ENCODE measurements at regions not wholly inside any gene's neighbourhood (a gene's known extent, or its start where the extent isn't known, plus 50 kb on each side); places are given as distances from the start of the nearest gene placed in this dataset.

DNA sequence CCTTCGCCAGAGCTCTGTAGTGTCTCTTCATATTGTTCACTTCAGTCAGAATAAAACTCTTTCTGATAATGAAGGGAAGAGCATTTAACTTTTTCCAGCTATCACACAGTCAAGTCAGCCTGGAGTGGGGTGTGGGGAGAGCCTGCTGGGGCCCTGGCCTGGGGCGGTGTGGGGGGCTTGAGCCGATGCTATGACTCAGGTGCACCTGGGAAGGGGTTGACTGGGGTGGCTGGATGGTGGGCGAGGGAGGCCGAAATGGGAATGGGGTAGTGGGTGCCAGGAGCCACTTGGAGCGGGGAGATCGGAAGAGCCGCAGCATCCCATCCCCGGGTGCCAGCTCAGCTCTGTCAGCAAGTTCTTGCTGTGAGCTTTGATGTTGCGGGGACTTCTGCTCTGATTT lies 100.9 kb downstream of the NXPE2 start:
- TF ChIP-seq, protein P1, sequence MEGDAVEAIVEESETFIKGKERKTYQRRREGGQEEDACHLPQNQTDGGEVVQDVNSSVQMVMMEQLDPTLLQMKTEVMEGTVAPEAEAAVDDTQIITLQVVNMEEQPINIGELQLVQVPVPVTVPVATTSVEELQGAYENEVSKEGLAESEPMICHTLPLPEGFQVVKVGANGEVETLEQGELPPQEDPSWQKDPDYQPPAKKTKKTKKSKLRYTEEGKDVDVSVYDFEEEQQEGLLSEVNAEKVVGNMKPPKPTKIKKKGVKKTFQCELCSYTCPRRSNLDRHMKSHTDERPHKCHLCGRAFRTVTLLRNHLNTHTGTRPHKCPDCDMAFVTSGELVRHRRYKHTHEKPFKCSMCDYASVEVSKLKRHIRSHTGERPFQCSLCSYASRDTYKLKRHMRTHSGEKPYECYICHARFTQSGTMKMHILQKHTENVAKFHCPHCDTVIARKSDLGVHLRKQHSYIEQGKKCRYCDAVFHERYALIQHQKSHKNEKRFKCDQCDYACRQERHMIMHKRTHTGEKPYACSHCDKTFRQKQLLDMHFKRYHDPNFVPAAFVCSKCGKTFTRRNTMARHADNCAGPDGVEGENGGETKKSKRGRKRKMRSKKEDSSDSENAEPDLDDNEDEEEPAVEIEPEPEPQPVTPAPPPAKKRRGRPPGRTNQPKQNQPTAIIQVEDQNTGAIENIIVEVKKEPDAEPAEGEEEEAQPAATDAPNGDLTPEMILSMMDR (IDR thresholded peaks at IDR 0.05), result no peak
- TF ChIP-seq POLR2A (IDR thresholded peaks at IDR 0.05), result no peak

Measured in upper lobe of left lung (tissue), 4 donors.